GM21619 (cell line): ENCODE measurements at regions not wholly inside any gene's neighbourhood (a gene's known extent, or its start where the extent isn't known, plus 50 kb on each side); places are given as distances from the start of the nearest gene placed in this dataset.
"Not testable (repeated sequence)": the region's sequence is repeated elsewhere in the genome, so short reads cannot be mapped to it uniquely, and the experiment has no call there.

Source experiments
- ATAC-seq: cut with Tn5 transposase; IDR thresholded peaks from one replicate; pipeline ENCODE4 v1.9.1; 2021; ENCODE audit not compliant: unreplicated experiment

DNA sequence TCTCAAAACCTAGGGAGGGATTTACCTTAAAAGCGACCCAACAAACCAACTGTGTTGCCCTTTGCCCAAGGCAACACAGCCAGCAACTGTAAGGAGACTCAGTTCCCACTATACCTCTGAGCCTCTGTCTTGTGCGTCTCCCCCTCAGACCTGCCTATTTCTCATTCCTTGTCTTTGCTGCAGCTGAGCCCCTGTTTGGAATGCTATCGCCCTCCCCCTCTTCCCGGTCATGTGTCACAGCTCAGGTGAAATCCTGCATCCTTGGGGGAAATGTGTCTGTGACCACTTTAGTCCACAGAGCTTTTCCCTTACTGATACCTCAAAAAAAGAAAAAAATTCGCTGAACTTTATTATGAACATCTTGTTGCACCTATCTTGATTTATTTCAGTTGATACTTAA lies 52.0 kb upstream of the LRIG1 start:
- no peak for ATAC-seq

GRCh38 chr3:66553441-66554113 lies 52.8 kb upstream of the LRIG1 start:
- ATAC-seq, result no peak

GRCh38 chr3:66554178-66554577 lies 53.4 kb upstream of the LRIG1 start:
- no peak for ATAC-seq

DNA sequence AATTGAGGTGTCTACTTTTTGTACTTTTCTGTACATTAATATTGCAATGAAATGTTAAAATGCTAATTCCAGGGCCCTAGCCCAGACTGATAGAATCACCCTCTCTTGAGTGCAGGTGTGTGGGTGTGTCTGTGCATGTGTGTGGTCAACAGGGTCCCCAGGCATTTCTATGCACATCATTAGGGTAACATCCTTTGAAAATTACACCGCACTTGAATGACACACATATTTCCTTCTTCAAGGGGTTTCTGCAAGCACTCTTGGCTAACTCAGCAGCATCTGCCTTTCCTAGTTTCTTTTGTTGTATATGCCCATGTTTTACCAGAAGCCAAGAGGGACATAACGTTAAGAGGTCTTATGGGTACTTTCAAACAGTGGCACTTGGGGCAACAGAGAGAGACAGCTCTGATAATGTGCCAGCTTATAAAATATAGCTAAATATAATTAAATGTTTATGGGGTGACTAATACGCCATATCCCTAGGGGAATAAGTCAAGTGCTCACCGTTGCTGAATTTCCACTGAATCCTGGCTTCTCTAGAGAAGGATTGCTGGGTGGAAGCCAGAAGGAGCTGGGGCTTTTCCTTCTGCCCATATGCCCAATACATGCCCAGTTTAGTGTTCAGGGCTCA lies 54.5 kb upstream of the LRIG1 start:
- no peak for ATAC-seq

- ATAC-seq, result no peak
These were observed 56.3 kb upstream of the LRIG1 start for GRCh38 chr3:66557170-66557569.

GRCh38 chr3:66559924-66560323 lies 59.1 kb upstream of the LRIG1 start:
- ATAC-seq, result not testable (repeated sequence)

DNA sequence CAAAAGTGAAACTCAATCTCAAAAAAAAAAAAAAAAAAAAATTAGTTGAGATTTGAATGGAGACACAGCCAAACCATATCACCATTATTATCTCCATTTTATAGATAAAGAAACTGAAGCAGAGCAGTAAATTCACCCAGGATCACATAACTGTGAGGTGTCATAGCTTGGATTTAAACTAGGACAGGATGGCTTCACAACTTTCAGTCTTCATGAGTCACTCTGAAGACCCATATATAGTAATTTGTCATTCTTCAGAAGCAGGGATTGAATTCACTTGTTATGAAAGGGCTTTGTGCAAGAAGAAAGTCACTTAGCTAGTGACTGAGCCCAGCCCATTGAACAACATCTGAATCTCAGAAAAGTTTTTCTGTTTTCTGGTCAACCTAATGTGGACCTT lies 60.5 kb upstream of the LRIG1 start:
- ATAC-seq, result no peak

GRCh38 chr3:66565301-66565700 lies 64.5 kb upstream of the LRIG1 start:
- ATAC-seq, result no peak

- ATAC-seq, result no peak
These were observed 66.3 kb upstream of the LRIG1 start for GRCh38 chr3:66567077-66567476.

GRCh38 chr3:66572090-66572675 lies 71.4 kb upstream of the LRIG1 start:
- ATAC-seq, result no peak

DNA sequence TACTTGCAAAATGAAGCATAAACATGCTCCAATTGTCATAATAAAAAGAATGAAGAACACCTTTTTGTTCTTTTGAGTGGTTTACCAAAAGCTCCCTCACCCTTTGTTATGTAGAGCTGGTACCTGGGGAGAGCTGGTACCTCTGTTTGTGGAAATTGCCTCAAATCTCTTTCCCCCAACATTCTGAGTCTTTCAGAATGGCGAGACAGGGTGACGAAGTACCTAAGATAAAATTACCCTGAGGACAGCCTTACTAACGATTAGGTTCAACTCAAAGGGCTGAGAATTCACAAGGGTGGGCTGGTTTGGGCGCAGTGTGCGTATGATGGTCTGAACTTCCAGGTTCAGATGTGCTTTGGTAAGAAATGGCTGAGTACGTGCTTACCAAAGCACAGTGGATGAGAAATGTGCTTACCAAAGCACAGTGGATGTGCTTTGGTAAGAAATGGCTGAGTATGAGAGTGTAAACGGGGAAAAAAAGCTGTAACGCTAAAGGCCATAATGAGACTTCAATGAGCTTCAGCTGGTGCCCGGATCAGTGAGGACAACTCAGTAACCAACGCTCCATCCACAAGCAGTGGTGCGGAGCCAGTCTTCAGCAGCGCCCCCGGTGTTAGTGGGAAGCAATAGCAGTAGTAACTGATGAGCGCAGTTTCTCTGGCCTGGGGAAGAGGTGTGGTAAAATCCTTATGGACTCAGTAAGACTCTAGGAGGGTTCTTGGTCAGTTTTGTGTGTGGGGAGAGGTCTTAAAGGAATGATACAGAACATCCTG lies 72.3 kb upstream of the LRIG1 start:
- ATAC-seq, result no peak

DNA sequence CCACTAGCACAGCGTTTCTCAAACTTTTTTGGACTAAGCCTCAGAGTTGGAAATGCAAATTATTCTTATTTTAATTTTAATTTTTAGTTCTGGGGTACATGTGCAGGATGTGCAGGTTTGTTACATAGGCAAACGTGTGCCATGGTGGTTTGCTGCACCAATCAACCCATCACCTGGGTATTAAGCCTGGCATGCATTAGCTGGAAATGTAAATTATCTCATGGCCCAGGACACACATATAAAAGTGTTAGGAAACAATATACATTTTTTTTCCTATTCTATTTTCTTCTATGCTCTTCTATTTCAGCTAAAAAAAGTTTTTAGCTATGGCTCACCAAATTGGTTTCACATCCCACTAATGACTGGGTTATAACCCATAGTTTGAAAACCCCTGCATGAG lies 73.3 kb upstream of the LRIG1 start:
- ATAC-seq, result no peak

DNA sequence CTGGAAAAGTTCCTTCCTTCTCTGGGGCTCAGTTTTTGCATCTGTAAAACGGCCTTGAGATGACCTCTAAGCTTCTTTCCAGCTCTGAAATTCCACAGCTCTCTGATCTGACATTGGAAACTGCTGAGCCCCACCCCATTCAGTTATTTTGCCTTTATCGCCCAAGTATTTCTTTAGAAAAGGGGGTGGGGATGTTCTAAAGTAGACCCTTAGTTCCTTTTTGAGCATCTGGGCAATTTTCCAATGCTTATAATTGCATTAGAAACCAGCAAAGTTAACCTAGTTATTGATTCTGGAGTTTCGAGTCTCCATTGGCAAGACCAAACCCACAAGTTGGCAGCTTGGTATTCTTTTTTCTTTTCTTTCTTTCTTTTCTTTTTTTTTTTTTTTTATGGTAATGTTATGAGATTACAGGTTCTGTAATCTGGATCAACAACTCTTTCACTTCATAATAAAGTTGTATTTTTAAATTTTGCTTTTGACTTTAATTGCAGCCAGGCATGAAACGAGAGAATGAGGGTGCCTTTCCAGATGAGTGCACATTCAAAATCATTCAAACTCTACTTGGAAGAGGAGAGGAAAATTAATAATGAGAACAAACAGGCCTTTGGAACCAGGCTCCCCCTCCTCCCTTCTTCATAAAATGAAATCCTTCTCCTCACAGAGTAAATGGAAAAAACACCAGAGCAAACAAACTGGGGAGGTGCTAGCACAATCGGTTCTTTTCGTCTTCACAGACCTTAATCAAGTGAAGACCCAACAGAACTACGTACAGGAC lies 76.8 kb upstream of the LRIG1 start:
- ATAC-seq, result no peak

DNA sequence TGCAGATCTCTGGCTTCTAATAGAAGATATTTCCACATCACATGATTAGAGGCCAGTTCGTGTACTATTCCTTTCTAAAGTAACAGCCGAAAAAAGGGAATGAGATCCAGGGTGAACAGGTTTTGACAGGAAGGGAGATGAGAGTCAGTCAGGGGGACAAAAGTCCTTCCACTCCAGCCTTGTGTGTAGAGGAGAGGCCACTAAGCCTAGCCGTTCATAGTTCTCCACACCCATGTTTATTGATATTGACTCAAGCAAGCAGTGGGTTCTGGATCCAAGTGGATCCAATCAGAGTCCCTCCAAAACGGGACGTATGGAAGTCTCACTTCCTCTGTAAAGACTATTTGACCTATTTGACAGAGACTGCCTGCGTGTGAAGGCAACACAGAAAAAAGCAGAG lies 80.4 kb upstream of the LRIG1 start:
- no peak for ATAC-seq

GRCh38 chr3:66582721-66583423 lies 82.0 kb upstream of the LRIG1 start:
- peak; percentile 92 for ATAC-seq

- no peak for ATAC-seq
These were observed 82.7 kb upstream of the LRIG1 start for GRCh38 chr3:66583424-66584040.

DNA sequence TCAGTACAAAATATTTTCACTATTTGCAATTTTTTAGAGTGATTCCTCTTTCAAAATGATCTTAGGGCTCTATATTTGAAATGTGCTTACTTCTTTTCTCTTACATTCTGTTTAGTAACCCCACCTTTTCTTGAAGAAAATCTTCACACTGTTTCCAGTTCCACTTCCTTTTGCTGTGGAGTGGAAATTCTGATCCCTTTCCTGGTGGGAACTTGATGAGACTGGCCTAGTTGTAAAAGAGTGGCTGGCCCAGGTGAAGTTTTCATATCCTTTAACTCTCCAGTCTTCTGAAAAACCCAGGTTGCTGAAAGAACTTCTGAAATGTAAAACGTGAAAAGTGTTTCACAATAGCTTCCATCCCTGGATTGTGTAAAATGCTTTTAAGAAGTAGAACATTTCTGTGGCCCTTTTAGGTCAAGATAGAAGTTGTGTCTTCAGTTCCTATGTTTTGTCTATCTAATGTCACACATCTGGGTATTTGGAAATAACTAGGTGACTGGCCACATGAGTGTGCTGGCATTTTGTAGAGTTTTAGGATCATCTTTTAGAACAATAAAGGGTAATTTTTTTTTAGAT lies 84.8 kb upstream of the LRIG1 start:
- no peak for ATAC-seq

GRCh38 chr3:66586853-66587252 lies 86.0 kb upstream of the LRIG1 start:
- ATAC-seq, result no peak

DNA sequence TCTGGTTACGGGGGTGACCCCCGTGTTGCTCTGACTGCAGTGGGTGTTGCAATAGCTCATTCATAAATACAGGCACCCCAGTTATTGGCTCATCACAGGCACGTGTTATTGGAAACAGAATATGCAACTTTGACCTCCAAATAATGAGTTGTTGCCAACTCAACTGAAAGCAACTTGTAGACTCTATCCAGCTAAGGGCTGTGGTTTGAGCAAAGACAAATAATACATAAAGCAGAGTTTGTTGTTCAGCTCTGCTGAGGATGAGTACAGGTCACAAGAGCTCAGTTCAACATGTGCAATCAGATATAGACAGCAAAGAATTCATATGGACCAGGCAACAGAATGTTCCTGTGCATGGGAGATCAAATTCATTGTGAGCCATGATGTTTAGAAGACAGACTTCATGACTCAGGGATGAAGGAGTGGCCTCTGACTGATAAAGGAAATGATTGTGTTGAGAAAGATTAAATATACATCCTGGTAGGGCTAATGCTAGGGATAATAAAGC lies 87.6 kb upstream of the LRIG1 start:
- no peak for ATAC-seq
